GM12865 (cell line): ENCODE measurements at regions not wholly inside any gene's neighbourhood (a gene's known extent, or its start where the extent isn't known, plus 50 kb on each side); places are given as distances from the start of the nearest gene placed in this dataset.

Experiments
- DNase-seq: peaks from one replicate; pipeline ENCODE4 v3.0.0; 2010; ENCODE audit warnings: low read depth
- H3K4me3 ChIP-seq: 2 replicates; pipeline ENCODE4 v1.5.1; 2011; ENCODE audit warnings: mild to moderate bottlenecking, low read depth, low read length, control low read depth
- TF ChIP-seq, protein P1 (sequence below): IDR thresholded peaks from 2 replicates; pipeline ENCODE4 v1.5.1; 2011; ENCODE audit warnings: low read length, control low read depth, low read depth, inconsistent platforms; ENCODE audit not compliant: insufficient read depth; ENCODE audit errors: missing control alignments

DNA sequence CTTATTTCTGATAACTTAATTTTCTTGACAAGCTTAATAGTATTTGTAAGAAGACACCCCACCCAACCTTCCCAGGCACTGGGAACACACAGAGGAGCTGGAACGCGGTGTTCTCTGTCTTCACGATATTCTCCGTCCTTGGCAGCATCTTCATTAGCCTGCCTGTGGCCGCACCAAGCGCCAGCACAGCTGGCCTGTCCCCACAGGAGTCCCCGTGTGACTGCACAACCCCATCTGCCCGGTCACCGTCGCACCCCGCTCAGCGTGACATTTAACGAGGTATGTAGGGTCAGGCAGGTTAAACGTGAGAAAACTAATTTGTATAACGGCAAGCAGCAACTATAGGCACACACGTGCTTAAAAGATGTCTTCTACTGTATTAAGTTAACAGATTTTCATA, 293.3 kb downstream of the BRD1 start:
- no peak overlapping the region for H3K4me3 ChIP-seq
- TF ChIP-seq, protein P1, sequence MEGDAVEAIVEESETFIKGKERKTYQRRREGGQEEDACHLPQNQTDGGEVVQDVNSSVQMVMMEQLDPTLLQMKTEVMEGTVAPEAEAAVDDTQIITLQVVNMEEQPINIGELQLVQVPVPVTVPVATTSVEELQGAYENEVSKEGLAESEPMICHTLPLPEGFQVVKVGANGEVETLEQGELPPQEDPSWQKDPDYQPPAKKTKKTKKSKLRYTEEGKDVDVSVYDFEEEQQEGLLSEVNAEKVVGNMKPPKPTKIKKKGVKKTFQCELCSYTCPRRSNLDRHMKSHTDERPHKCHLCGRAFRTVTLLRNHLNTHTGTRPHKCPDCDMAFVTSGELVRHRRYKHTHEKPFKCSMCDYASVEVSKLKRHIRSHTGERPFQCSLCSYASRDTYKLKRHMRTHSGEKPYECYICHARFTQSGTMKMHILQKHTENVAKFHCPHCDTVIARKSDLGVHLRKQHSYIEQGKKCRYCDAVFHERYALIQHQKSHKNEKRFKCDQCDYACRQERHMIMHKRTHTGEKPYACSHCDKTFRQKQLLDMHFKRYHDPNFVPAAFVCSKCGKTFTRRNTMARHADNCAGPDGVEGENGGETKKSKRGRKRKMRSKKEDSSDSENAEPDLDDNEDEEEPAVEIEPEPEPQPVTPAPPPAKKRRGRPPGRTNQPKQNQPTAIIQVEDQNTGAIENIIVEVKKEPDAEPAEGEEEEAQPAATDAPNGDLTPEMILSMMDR: no peak
- DNase-seq: no peak

DNA sequence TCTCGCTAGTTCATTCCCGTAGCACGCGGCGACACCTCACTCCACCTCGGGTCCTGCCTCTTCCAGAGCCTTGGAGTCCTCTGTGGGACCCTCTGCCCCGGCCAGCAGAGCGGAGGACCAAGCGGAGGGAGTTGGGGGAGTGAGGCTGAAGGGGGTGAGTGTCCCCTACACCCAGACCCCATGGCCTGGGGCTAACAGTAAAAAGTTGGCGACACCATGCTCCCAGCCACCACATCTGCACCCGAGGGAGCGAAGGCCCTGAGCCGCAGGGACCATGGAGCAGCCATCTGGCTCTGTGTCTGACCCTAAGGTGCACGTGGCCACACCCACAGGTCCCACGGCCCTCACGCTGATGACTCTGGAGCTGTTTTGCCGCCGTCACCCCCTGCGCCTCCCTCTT, 293.8 kb downstream of the BRD1 start:
- no peak for DNase-seq
- no peak overlapping the region for H3K4me3 ChIP-seq
- TF ChIP-seq, protein P1: no peak

DNA sequence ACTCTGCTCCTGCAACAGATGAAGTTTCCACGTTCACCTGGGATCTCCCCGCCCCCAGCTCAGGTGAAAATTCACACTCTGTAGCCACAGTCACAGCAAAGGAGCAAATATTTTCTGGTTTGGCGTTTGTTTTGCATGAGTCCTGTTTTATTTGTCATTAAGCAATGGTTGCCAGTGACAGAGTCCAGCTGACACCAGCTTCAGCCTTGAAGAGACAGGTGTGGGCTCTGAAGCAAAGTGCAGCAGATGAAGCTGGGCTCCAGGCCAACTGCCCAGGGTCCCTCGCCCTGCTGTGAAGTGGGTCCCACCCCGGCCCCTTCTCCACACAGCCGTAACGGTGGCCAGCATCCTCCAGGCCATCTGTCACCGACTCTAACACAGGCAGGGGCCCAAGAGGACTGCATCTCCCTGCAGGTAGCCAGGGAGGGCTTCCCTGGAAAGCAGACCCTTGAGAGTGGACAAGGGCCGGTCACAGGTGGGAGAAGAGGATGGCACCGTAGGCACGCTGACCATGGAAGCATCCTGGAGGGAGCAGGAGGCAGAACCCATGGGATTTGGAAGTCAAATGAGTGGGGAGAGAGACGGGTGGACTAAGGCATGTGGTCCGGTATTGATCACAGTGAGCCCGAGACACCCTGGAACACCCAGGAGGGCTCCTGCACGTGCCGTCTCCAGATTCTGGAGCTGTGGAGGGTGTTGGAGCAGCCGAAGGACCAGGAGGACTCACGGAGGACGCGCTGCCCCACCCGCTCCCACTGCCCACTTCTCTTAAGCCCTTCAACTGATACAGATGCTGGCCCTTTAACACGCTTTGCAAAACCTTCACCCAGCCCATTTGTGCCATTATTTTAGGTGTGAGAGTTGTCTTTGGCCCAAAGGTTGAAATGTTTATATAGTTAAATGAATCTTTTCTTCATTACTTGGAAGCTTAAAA, 294.5 kb downstream of the BRD1 start:
- no peak for DNase-seq
- H3K4me3 ChIP-seq: no peak overlapping the region
- TF ChIP-seq, protein P1: no peak

DNA sequence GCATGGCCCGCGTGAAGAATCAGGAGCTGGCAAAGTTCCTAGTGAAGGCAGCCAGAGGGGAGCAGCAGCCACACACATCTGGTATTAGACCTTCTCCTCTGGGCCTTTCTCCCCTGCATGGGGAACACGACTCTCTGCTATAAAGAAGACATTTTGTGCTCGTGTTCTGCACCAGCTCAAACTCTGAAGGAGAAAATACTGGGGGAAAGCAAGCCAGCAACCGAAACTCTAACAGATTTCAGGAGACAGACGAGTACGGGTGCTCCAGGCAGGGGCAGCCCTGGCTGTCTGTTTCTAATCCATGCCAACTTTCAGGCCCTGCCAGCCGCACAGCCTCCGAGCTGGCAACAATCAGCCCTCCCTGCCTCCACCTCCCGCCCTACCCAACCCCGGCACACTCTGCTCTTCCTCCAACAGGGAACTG, 296.3 kb downstream of the BRD1 start:
- no peak for DNase-seq
- no peak overlapping the region for H3K4me3 ChIP-seq
- TF ChIP-seq, protein P1: no peak

DNA sequence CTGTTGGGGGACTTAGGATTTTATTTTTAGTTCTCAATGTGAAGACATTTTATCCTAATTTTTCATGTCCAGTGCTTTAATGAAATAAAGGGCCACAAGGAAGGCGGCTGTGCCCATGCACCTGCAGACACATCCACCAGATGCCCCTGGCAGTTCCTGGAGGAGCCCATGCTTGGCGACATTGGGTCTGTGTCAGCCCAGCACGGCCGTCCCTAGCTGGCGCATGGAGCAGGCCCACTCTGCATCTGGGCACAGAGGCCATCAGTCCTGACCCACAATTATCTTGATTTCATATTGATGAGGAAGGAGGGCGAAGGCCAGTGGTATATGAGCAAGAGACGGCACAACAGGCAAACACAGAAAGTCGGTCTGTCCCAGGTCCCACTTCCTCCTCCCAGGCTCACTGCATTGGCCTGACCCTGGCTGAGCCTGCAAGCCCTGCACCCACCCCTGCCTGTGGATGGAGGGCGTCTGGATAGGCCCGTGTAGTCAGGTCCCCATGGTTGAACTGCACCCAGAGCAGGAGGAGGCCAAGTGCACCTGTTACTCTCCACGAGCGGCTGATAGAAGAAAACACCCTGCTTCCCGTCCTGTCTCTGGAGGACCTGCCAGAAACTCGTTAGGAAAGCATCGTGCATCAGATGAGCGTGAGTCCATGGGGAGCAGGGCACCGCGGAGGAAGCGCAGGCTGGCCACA, 296.9 kb downstream of the BRD1 start:
- TF ChIP-seq, protein P1: no peak
- H3K4me3 ChIP-seq: no peak overlapping the region
- no peak for DNase-seq

DNA sequence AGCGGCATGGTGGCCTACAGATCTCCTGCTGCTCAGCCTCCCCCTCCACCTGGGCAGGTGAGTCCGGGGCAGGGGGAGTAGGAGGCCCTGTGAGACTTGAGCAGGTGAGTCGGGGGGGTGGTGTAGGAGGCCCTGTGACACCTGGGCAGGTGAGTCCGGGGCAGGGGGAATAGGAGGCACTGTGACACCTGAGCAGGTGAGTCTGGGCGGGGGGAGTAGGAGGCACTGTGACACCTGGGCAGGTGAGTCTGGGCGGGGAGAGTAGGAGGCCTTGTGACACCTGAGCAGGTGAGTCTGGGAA, 299.3 kb downstream of the BRD1 start:
- TF ChIP-seq, protein P1: no peak
- DNase-seq: no peak

More for the DNA sequence above, 299.3 kb downstream of the BRD1 start:
- no peak overlapping the region for H3K4me3 ChIP-seq
